Activated CD8-positive, alpha-beta memory T cell treated with anti-CD3 and anti-CD28 coated beads for 36 hours (primary cell): ENCODE measurements at regions not wholly inside any gene's neighbourhood (a gene's known extent, or its start where the extent isn't known, plus 50 kb on each side); places are given as distances from the start of the nearest gene placed in this dataset.

Experiments
- CTCF ChIA-PET: fragments of 350-600 bp; sonication (Branson Sonifier 250); formaldehyde crosslinking; loops from one replicate; lab custom pipeline; 2021; ENCODE audit warnings: antibody characterized with exemption; lab: Charles Lee
- POLR2A ChIA-PET: fragments of 350-600 bp; sonication (Branson Sonifier 250); formaldehyde crosslinking; loops from one replicate; lab custom pipeline; 2021; ENCODE audit warnings: antibody characterized with exemption; lab: Charles Lee

- POLR2A ChIA-PET = interaction anchor here (0.6 to 6.8 kb wide), 11 partner anchors 10 to 215 kb away, joined by 3 to 155 read pairs (median 5); partner anchors contain the start of gene ZNF410
- CTCF ChIA-PET = interaction anchor here (0.6 to 5.0 kb wide), 14 partner anchors 8 to 57 kb away, joined by 3 to 34 read pairs (median 5); a partner anchor contains a TSS
Measured at GRCh38 chr14:73785336-73785833, 66.2 kb upstream of the PTGR2 start.

DNA sequence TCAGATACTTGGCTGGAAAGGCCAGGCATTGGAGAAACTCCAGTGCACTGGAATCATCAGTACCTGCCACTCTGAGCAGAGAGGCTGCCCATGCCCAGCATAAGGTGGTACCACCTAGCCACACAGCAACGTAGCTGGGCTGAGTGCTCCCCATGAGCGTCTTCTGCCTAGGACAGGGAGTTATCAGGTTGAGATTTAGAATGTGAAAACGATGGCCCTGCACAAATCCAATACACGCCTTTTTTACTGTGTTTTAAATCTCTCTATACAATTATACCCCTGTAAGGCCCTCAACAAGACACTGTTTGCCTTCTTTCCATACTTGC, 66.7 kb upstream of the PTGR2 start:
- POLR2A ChIA-PET = interaction anchor here (0.6 to 6.8 kb wide), 8 partner anchors 9 to 215 kb away, joined by 3 to 155 read pairs (median 5); partner anchors contain the start of gene ZNF410
- CTCF ChIA-PET = interaction anchor here (0.6 to 5.0 kb wide), 7 partner anchors 10 to 57 kb away, joined by 3 to 34 read pairs (median 14); a partner anchor contains a TSS

- CTCF ChIA-PET = interaction anchor here (0.8 to 5.0 kb wide), 5 partner anchors 13 to 56 kb away, joined by 3 to 34 read pairs (median 25); a partner anchor contains a TSS
- POLR2A ChIA-PET = interaction anchor here (0.7 to 6.8 kb wide), 4 partner anchors 9 to 102 kb away, joined by 3 to 155 read pairs (median 5); partner anchors contain the start of gene ZNF410
Measured at GRCh38 chr14:73784181-73784987, 67.2 kb upstream of the PTGR2 start.

DNA sequence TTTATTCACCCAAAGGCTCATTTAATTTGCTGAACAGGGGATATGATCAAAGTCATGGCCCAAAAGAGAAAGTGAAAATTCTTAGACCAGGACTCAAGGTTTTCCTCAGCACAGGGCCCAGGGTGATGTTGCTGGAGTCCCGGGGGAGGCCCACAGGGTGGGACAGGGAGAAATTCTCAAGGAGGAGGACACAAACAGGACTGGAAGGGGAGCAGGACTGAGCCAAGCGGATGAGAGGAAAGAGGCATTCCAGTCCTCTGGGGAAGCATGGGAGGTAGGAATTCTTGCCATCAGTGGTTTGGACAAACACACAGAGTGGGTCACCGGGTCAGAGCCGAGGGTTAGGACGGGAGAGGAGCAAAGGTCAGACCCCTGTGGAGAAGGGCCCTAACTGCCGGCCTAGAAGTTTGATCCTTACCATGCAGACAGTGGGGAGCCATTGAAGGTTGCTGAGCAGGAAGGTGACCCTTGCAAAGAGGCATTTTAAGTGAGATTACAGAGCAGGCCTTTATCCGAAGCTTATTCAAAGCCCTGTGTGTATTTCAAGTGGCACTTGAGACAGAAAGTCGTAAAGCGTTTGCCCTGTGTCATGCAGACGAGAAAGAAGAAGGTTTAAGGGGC, 68.4 kb upstream of the PTGR2 start:
- ChIA-PET CTCF (interaction anchor here (5.0 kb wide), 1 partner anchor 24 kb away, joined by 34 read pairs; a partner anchor contains a TSS), POLR2A (interaction anchor here (6.8 kb wide), 1 partner anchor 23 kb away, joined by 155 read pairs; a partner anchor contains a TSS)

- ChIA-PET POLR2A (interaction anchor here (1.3 kb wide), 1 partner anchor 28 kb away, joined by 3 read pairs; no protein-coding TSS in a partner anchor), CTCF (no interaction called here)
Measured at GRCh38 chr14:73782623-73783022, 68.4 kb upstream of the PNMA1 start.

GRCh38 chr14:73780896-73781295, 66.7 kb upstream of the PNMA1 start:
- POLR2A ChIA-PET = interaction anchor here (0.7 to 1.1 kb wide), 4 partner anchors 33 to 117 kb away, joined by 3 to 6 read pairs (median 4); no protein-coding TSS in a partner anchor
- CTCF ChIA-PET = interaction anchor here (0.6 to 1.5 kb wide), 4 partner anchors 10 to 610 kb away, joined by 3 to 5 read pairs (median 4); no protein-coding TSS in a partner anchor

DNA sequence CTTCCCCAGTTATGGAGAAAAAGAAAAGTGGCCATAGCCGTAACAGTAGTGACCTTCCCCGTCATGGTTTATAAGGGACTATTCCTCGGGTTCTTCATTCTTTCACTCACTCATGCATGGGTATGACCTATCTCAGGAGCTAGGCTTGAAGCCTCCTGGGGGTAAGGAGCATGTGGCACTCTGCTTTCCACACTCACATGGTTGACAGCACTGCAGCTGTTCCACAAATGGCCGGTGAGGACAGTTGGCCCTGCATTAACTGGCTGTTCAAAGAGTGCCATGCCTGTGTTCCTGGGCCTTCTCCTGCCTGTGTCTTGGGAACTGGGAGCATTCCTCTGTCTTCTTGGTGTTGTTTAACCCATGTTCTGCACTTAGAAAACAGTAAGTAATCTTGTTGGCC, 66.2 kb upstream of the PNMA1 start:
- ChIA-PET POLR2A (interaction anchor here (1.0 to 1.1 kb wide), 3 partner anchors 34 to 64 kb away, joined by 3 to 6 read pairs (median 3); no protein-coding TSS in a partner anchor), CTCF (interaction anchor here (0.6 to 1.5 kb wide), 3 partner anchors 10 to 188 kb away, joined by 3 read pairs; no protein-coding TSS in a partner anchor)

- POLR2A ChIA-PET = no interaction called here
- CTCF ChIA-PET = interaction anchor here (0.7 to 1.6 kb wide), 3 partner anchors 9 to 38 kb away, joined by 3 to 5 read pairs (median 3); no protein-coding TSS in a partner anchor
Measured at GRCh38 chr14:73778736-73779135, 64.6 kb upstream of the PNMA1 start.

DNA sequence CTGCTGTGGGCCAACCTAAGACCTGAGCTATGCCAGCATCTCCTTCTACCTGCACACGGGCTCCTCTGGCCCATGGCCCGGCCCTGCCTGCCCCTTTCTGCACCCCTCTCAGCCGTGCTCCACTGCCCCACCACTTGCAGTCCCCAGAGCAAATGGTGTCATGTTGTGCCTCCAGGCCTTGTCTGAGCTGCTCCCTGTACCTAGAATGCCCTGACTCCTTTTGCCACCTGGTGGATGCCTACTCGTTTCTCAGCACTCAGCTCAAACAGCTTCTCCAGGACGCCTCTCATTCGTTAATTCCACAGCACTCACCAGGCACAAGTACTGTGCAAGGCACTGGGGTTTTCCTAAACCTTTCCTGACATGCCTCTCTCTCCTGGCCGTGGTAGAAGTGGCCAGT, 63.2 kb upstream of the PNMA1 start:
- POLR2A ChIA-PET = interaction anchor here (0.7 kb wide), 1 partner anchor 11 kb away, joined by 4 read pairs; no protein-coding TSS in a partner anchor
- CTCF ChIA-PET = interaction anchor here (0.6 to 1.6 kb wide), 3 partner anchors 8 to 914 kb away, joined by 3 to 5 read pairs (median 5); no protein-coding TSS in a partner anchor

GRCh38 chr14:73776194-73776537, 62.0 kb upstream of the PNMA1 start:
- POLR2A ChIA-PET = interaction anchor here (1.3 to 9.1 kb wide), 3 partner anchors 9 to 17 kb away, joined by 5 to 67 read pairs (median 5); a partner anchor contains a TSS

DNA sequence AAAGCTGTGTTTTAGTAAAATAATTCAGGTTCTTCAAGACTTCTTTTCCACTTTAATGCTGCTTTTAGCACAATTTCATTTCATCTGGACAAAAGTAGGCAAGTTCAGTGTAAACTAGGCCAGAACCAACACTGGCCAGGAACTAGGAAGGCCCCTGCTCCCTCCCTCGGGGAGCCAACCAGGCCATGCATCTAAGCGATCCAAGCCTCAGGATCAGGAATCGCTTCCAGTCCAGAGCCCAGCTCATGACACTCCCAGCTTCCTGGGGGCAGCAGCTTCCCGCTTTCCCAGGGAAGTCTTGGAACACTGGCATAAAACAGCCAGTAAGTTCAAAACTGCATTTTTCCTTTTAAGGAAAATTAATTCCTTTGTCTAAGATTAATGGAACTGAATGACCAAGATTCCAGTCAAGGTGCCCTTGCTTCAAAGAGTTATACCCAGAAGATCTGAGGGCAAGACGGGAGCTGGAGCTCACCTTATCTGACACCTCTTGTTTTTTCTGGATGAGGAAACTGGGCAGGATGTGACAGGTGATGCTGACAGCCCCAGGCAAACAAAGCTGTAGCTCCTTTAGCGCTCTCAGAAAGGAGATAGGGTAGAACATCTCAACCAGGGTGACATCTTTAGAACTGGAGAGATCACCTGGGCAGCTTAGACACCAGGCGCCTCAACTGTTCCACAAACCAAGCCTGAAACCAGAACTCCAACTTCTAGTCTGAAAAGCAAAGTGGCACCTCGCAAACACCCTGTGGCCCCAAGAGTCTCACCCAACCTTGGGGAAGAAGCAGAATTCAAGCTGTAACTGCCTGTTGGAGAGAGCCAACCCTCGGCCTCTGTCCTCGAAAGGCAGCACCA, 61.4 kb upstream of the PNMA1 start:
- CTCF ChIA-PET = interaction anchor here (0.7 to 3.2 kb wide), 5 partner anchors 10 to 93 kb away, joined by 3 to 14 read pairs (median 3); no protein-coding TSS in a partner anchor
- POLR2A ChIA-PET = interaction anchor here (1.2 to 9.1 kb wide), 4 partner anchors 10 to 16 kb away, joined by 5 to 67 read pairs (median 6); a partner anchor contains a TSS

More at GRCh38 chr14:73776194-73776537, 62.0 kb upstream of the PNMA1 start:
- CTCF ChIA-PET = interaction anchor here (0.7 to 3.2 kb wide), 5 partner anchors 10 to 94 kb away, joined by 3 to 14 read pairs (median 3); no protein-coding TSS in a partner anchor

GRCh38 chr14:73774671-73775070, 60.5 kb upstream of the PNMA1 start:
- POLR2A ChIA-PET = interaction anchor here (1.2 to 9.1 kb wide), 3 partner anchors 11 to 16 kb away, joined by 5 to 67 read pairs (median 6); a partner anchor contains a TSS
- CTCF ChIA-PET = interaction anchor here (0.6 to 3.2 kb wide), 4 partner anchors 11 to 55 kb away, joined by 3 to 14 read pairs (median 3); no protein-coding TSS in a partner anchor

- ChIA-PET POLR2A (interaction anchor here (0.5 to 9.1 kb wide), 3 partner anchors 14 to 24 kb away, joined by 3 to 67 read pairs (median 4); a partner anchor contains a TSS), CTCF (interaction anchor here (0.6 to 3.2 kb wide), 3 partner anchors 12 to 56 kb away, joined by 3 to 14 read pairs (median 3); no protein-coding TSS in a partner anchor)
Measured at GRCh38 chr14:73774241-73774570, 60.0 kb upstream of the PNMA1 start.

- POLR2A ChIA-PET = interaction anchor here (0.5 to 9.1 kb wide), 7 partner anchors 11 to 528 kb away, joined by 3 to 67 read pairs (median 4); a partner anchor contains a TSS
- CTCF ChIA-PET = interaction anchor here (1.1 to 3.4 kb wide), 3 partner anchors 12 to 44 kb away, joined by 3 to 25 read pairs (median 14); no protein-coding TSS in a partner anchor
Measured at GRCh38 chr14:73773441-73774240, 59.5 kb upstream of the PNMA1 start.

- ChIA-PET POLR2A (interaction anchor here (0.7 to 9.1 kb wide), 8 partner anchors 10 to 79 kb away, joined by 3 to 67 read pairs (median 8); partner anchors contain the start of gene PTGR2), CTCF (interaction anchor here (0.7 to 3.4 kb wide), 6 partner anchors 12 to 41 kb away, joined by 3 to 55 read pairs (median 8); a partner anchor contains a TSS)
Measured at GRCh38 chr14:73771848-73772638, 57.9 kb upstream of the PNMA1 start.
